ENCODE measurements at regions not wholly inside any gene's neighbourhood (a gene's known extent, or its start where the extent isn't known, plus 50 kb on each side); places are given as distances from the start of the nearest gene placed in this dataset.

GRCh38 chr1:239739375-239739774, 352.3 kb upstream of the FMN2 start:
- H3K4me3 ChIP-seq (ENCODE audit: low read depth, low read length), result no peak overlapping the region
- POLR2A ChIA-PET, result no interaction called here
- CTCF ChIA-PET, result no interaction called here
- DNase-seq (ENCODE audit: low read depth, low spot score), result no peak
- TF ChIP-seq CTCF (IDR thresholded peaks at IDR 0.05; ENCODE audit: insufficient read depth, low read length, missing control alignments), result no peak

DNA sequence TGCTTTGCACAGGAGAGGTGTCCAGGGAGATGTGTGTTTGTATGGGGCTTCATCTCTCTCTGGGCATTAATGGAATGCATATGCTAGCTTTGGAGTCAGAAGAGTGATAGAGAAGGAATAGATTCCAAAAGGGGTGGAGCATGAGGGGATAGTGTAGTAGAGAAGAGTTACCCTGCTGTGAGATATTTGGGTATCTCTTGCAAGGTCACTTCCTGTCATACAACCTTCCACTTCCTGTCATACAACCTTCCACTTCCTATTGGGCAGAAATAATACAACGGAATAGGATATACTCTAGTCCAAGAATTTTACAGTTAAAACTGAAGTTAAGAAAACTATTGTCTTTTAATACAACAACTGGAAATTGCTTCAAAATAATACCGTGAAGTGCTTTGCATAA, 351.8 kb upstream of the FMN2 start:
- no peak overlapping the region for H3K4me3 ChIP-seq (ENCODE audit: low read depth, low read length)
- DNase-seq (ENCODE audit: low read depth, low spot score), result no peak
- TF ChIP-seq CTCF (IDR thresholded peaks at IDR 0.05; ENCODE audit: insufficient read depth, low read length, missing control alignments), result no peak
- CTCF ChIA-PET, result no interaction called here
- POLR2A ChIA-PET, result no interaction called here

DNA sequence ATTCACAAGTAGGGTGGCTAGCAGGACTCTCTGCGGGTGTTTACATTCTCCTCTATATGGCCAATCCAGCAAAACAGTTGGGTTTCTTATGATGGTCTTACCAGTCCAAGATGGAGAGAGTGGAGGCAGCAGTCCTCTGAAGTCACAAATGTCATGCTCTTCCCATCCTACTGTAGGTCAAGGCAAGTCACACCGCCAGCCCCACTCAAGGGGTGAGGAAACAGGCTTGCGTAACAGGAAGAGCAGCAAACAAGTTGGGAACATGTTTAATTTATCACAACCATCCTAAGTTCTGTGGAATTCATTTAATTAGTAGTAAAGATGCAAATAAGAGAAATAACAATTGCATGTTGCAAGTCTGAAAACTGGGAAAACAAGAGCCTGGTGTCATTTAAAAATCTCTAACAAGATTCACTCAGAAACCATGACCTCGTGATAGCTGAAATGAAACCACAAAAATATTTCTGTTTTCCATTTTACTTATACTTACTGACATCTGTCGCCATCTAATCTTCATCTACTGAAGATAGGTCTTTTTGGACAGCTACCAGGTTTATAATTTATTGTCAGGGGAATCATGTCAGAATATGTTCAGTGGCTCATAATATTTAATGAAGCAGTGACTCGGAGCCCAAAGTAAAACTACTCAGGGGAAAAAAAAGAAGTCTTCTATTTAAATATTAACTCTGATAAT, 349.1 kb upstream of the FMN2 start:
- no peak overlapping the region for H3K4me3 ChIP-seq (ENCODE audit: low read depth, low read length)
- no peak for DNase-seq (ENCODE audit: low read depth, low spot score)
- ChIA-PET POLR2A (no interaction called here), CTCF (no interaction called here)
- no peak for TF ChIP-seq CTCF (IDR thresholded peaks at IDR 0.05; ENCODE audit: insufficient read depth, low read length, missing control alignments)

DNA sequence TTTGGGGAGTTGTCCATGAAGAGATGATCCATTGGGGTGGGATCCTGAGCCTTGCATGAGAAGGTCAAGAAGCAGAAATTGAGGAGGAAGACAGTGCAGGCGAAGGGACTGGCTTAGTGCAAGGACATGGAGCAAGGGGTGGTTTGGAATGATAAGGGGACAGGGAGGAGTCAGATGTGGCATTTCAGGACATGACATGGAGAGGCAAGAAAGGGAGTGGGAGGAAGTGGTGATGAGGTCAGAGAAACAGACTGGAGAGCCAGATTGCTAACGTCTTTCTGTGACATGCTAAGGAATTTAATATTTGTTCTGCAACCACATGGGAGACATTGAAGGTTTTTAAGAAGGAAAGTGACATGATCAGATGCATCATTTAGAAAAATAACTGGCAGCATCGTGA, 346.8 kb upstream of the FMN2 start:
- DNase-seq (ENCODE audit: low read depth, low spot score), result no peak
- ChIA-PET POLR2A (no interaction called here), CTCF (no interaction called here)
- TF ChIP-seq CTCF (IDR thresholded peaks at IDR 0.05; ENCODE audit: insufficient read depth, low read length, missing control alignments), result no peak
- H3K4me3 ChIP-seq (ENCODE audit: low read depth, low read length), result no peak overlapping the region

DNA sequence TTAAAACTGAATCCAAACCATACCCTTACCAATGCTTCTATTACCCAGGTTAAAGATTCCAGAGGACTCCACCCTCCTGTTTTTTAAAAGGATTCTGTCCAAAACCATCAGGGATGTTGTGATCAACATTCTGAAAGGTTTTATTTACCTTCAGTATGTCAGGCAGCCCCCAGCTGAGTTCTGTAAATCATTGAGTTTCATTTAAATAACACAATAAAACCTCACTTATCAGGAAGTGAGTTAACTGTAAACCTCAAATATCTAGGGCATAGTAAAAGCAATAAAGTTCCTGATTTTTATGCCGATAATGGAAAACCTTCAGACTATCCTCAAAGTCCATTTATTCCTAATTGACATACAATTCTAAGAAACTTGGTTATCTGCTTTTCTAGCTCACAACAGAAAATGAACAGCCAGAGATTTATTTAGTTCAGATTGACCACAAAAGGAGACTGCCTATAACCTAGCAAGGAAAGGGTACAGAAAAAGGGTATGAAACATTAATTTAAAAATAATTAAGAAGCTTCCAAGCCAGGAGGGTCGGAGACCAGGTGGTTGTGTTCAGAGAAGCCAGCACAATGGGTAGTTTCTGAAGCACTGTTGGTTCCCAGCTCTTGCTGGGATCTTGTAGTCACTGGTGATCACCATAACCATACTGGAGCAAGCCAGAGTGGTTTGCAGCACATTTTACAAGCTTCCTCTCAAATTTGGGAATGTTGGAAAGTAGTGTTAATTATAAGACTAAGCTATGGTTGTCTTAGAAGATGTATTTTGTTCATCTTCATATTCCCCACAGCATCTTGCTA, 336.4 kb upstream of the FMN2 start:
- DNase-seq (ENCODE audit: low read depth, low spot score), result no peak
- no peak overlapping the region for H3K4me3 ChIP-seq (ENCODE audit: low read depth, low read length)
- TF ChIP-seq CTCF (IDR thresholded peaks at IDR 0.05; ENCODE audit: insufficient read depth, low read length, missing control alignments), result no peak
- ChIA-PET CTCF (no interaction called here), POLR2A (no interaction called here)

DNA sequence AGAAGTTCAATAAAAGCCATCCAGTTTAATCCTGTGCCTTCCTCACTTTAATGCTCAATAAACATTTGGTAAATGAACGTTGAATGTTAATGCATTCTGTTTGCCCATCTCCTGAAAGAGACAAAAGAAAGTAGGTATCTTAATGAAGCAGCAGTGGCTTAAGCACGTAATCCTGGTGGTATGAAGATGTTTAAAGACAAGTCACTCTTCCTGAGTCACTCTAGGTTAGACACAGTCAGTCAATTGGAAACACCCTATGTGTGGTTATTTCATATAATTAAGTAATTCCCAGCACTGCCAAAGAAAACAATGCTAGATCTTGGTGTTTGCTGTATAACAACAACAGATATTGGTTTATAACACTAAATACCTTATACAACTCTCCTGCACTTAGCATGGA, 334.0 kb upstream of the FMN2 start:
- CTCF ChIA-PET, result no interaction called here
- DNase-seq (ENCODE audit: low read depth, low spot score), result no peak
- TF ChIP-seq CTCF (IDR thresholded peaks at IDR 0.05; ENCODE audit: insufficient read depth, low read length, missing control alignments), result no peak
- POLR2A ChIA-PET, result no interaction called here
- no peak overlapping the region for H3K4me3 ChIP-seq (ENCODE audit: low read depth, low read length)
